Suppressor macrophage treated with lipopolysaccharide for 4 hours (primary cell): ENCODE measurements at regions not wholly inside any gene's neighbourhood (a gene's known extent, or its start where the extent isn't known, plus 50 kb on each side); places are given as distances from the start of the nearest gene placed in this dataset.
"Not testable (repeated sequence)": the region's sequence is repeated elsewhere in the genome, so short reads cannot be mapped to it uniquely, and the experiment has no call there.

Experiments
- DNase-seq: peaks from one replicate; pipeline ENCODE4 v3.0.0-alpha.2; 2020

- DNase-seq = not testable (repeated sequence)
Observed at GRCh38 chrX:74358013-74358412, 54.0 kb downstream of the ZCCHC13 start.

- DNase-seq = no peak
Observed at GRCh38 chrX:74363914-74364313, 57.4 kb upstream of the SLC16A2 start.

DNA sequence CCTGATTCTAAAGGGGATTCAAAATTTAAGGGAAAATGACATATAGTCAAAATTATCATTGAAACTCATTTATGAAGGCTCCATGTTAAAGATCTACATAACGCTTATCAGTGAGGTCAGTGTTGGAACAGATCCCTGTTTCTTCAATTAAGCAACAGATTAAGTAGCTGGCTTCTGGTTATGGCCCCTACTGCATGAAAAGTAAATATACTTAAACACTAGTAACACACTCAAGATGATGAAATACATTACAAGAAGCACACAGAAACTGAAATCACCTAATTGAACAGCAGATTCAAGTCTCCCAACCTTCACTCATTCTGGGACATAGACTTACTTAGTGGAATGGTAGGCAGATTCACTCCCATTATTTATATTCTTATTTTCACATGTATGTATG lies 51.6 kb upstream of the SLC16A2 start:
- DNase-seq = no peak

DNA sequence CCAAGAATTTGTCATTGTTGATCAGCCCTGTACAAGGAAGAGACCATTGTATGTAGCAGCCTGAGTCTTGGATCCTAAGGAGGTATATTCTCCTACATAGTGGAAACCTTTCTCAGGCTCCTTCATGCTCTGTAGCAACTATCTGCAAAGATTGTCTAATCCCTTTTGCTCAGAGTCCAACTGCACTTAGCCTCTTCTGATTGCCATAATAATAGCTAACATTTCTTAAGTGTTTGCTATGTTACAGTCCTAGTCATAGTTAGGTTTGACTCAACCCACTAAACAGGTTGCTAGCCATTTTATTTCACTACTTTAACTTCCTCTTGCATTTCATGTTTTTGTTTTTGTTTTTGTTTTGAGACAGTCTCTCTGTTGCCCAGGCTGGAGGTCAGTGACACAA lies 50.8 kb upstream of the SLC16A2 start:
- peak; percentile 30 for DNase-seq

DNA sequence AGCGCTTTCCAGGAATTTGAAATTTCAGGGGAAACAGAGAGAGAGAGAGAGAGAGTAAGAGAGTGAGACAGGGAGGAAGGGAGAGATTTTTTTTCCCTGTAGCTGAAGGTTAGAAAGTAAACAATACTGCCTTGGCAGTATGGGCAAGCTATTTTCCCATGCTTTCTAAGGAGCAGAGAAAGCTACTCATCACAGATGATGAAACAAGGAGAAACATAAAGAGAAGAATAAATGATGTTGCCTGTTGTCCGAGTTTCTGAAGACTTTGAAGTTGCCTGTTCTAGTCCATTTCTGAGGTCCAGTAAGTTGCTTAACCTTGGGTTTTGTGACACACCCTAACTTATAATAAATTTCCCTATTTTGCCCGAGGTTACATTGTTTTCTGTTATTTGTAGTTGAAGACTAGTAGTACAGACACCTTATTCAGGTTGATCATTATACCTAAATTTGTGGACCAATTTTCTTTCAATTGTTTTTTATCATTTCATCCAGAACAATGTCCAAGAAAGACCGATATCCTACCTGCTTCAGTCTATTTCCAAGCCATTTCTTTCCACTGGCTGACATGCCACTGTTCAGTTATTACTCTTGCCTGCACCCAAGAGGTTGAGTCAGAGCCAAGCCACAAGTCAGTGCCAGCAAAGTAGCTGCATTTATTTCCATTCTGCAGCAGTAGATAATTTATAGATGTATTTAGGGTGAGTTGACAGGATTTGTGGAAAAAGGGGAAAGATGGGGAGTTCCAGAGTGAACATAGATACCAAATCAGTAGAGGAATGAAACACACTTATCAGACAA lies 49.7 kb upstream of the SLC16A2 start:
- no peak for DNase-seq
